ENCODE measurements at regions not wholly inside any gene's neighbourhood (a gene's known extent, or its start where the extent isn't known, plus 50 kb on each side); places are given as distances from the start of the nearest gene placed in this dataset.

GRCh38 chr10:57706016-57706415, 561.7 kb downstream of the IPMK start:
- TF ChIP-seq CTCF (IDR thresholded peaks at IDR 0.05; ENCODE audit: insufficient read depth, low read length), result no peak
- no peak overlapping the region for H3K4me3 ChIP-seq (ENCODE audit: low read depth, low read length)
- DNase-seq (ENCODE audit: low read depth), result no peak

GRCh38 chr10:57699944-57700343, 567.8 kb downstream of the IPMK start:
- TF ChIP-seq CTCF (IDR thresholded peaks at IDR 0.05; ENCODE audit: insufficient read depth, low read length), result no peak
- no peak overlapping the region for H3K4me3 ChIP-seq (ENCODE audit: low read depth, low read length)
- DNase-seq (ENCODE audit: low read depth), result peak; percentile 30

GRCh38 chr10:57696641-57697040, 571.1 kb downstream of the IPMK start:
- TF ChIP-seq CTCF (IDR thresholded peaks at IDR 0.05; ENCODE audit: insufficient read depth, low read length), result no peak
- no peak overlapping the region for H3K4me3 ChIP-seq (ENCODE audit: low read depth, low read length)
- peak; percentile 85 for DNase-seq (ENCODE audit: low read depth)

DNA sequence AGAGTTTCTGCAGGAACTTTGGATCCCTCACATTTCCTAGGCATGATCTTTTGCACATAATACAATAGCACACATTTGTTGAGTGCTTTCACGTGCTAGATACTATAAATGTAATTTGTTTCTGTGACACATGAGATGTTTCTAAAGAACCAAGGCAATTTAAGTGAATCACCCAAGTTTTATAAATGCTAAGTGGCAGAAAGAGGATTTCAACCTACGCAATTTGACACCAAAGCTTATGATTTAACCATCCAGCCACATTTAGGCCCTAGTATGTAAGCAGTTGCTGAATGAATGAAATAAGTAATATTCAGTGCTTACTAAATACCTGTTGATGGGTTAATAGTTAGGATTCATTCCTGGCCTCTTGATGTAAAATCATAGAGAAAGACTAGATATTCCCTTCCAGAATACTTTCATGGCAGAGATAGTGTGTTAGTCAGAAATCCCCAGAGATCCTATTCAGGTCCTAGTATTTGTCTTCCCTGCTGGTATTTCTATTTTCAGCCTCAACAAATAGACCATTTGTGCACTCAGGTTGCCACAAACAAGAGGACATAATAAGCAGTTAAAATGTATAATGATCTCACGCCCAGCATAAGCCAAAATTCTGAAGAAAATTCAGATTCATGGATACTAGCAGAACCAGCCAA, 572.6 kb downstream of the IPMK start:
- no peak for TF ChIP-seq CTCF (IDR thresholded peaks at IDR 0.05; ENCODE audit: insufficient read depth, low read length)
- no peak overlapping the region for H3K4me3 ChIP-seq (ENCODE audit: low read depth, low read length)
- DNase-seq (ENCODE audit: low read depth), result no peak

DNA sequence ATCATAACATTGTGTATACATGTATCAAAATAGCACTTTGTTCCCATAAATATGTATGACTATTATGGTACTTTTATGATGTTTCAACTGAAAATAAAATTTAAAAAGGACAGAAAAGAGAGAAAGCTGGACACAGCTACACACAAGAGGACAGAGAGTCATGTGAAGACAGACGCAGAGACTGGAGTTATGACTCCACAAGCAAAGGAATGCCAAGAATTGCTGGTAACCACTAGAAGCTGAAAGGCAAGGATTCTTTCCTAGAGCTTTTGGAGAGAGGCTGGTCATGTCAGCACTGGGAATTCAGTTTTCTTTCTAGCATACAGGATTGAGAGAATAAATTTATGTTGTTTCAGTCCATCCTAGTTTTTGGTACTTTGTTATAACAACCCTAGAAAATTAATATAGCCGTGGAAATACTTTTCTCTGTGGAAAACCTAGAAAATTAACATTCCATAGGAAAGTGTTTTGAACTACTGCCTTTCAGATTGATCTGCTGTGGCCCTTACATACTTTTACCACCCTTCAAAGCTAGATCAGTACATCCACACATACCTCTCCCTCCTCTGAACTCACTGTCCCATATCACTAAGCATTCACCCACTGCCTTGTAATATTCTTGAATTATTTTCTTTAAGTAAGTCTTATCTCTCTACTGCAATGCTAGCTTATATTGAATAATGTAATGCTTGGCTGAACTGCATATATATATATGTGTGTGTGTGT, 575.3 kb downstream of the IPMK start:
- TF ChIP-seq CTCF (IDR thresholded peaks at IDR 0.05; ENCODE audit: insufficient read depth, low read length), result no peak
- peak; percentile 87 for DNase-seq (ENCODE audit: low read depth)
- H3K4me3 ChIP-seq (ENCODE audit: low read depth, low read length), result no peak overlapping the region

- H3K4me3 ChIP-seq (ENCODE audit: low read depth, low read length), result no peak overlapping the region
- no peak for DNase-seq (ENCODE audit: low read depth)
- TF ChIP-seq CTCF (IDR thresholded peaks at IDR 0.05; ENCODE audit: insufficient read depth, low read length), result no peak
Measured at GRCh38 chr10:57689596-57690297, 577.9 kb downstream of the IPMK start.

Data from fibroblast of the aortic adventitia (primary cell).